Stimulated activated CD4-positive, alpha-beta T cell treated with anti-CD3 and anti-CD28 coated beads, Interleukin-1b, Interleukin-23, amount 100 ng/mL, for 4 hours (primary cell): ENCODE measurements at regions not wholly inside any gene's neighbourhood (a gene's known extent, or its start where the extent isn't known, plus 50 kb on each side); places are given as distances from the start of the nearest gene placed in this dataset.

Experiments used
- DNase-seq, 2 donors: peaks; one replicate each; pipeline ENCODE4 v3.0.0-alpha.2; 2020; ENCODE audit warnings: low read depth in 2 of 2

- DNase-seq: no peak
Measured at GRCh38 chr4:14552119-14552518, 450.2 kb upstream of the CPEB2 start.

DNA sequence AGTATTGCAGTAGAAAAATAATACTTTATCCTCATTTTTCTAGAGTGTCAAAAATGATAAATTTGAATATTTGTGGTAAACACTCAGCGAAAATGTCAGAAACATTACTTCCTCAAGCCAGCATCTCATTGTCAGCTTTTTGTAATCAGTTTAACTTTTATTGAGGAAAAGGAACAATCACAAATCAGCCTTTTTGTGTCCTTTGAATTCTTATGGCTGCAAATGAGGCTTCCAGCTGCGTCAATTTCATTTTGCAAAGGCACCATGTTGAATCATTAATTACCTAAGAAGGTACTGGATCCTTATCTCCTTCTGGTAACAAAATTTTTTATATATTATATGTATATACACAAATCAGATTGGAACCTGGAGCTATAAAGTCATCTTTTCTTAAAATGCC lies 442.6 kb upstream of the CPEB2 start:
- no peak for DNase-seq

GRCh38 chr4:14560577-14560976 lies 441.7 kb upstream of the CPEB2 start:
- DNase-seq: no peak

- DNase-seq: no peak
Measured at GRCh38 chr4:14562901-14563300, 439.4 kb upstream of the CPEB2 start.

- no peak for DNase-seq
Measured at GRCh38 chr4:14564281-14564680, 438.0 kb upstream of the CPEB2 start.

DNA sequence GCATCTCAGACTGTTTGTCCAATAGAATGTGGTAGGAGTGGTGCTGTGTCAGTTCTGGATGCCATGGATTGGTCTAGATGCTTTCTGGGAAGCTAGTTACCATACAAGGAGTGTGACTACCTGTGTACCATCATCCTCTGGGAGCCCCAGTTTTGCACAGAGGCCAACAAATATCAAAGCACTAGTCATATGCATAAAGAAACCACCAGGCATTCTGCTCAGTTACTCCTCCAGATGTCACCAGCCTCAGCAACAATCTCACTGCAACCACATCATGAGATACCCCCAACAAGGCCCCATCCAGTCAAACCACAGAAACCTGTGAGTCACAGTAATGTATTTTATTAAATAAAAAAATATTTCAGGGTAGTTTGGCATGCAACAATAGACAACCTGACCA lies 435.8 kb upstream of the CPEB2 start:
- no peak for DNase-seq

- DNase-seq: no peak
Measured at GRCh38 chr4:14568351-14568750, 433.9 kb upstream of the CPEB2 start.

- no peak for DNase-seq
Measured at GRCh38 chr4:14575289-14575688, 427.0 kb upstream of the CPEB2 start.

DNA sequence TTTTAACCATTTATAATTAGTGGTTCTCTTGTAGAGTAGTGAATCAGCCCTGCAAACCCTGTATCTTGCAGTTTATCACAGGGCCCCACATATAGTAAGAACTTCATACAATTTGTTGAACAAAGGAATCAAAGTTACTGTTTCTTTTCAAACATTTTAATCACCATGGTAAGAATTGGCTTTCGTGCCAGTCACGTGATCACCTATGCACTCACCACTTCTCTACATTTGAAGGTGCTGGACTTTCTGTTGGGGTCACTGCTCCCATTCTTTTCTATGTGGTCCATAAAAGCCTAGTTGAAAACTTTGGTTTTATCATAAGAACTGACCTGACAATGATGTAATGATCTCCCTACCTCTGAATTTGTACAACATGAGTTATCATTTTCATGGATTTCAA lies 426.4 kb upstream of the CPEB2 start:
- no peak for DNase-seq

- DNase-seq: no peak
Measured at GRCh38 chr4:14580061-14580460, 422.2 kb upstream of the CPEB2 start.

DNA sequence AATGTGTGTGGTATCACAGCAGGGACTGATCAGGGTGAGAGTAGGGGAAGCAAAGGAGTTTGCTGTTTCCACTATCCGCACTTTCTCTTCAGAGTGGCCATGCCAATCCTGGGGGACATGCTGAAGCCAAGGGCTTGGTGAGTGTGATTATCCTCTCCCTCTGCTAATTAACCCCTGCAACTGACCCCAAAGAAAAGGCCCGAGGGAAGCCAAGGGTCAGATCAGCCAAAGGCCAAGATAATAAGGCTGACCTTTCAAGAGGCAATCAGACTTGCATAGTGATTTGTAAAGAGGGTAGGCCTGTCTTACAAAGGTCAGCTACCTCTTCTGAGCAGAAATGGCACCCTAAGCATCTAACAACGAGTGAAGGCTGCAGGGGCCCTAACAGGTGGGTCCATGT lies 420.5 kb upstream of the CPEB2 start:
- no peak for DNase-seq

DNA sequence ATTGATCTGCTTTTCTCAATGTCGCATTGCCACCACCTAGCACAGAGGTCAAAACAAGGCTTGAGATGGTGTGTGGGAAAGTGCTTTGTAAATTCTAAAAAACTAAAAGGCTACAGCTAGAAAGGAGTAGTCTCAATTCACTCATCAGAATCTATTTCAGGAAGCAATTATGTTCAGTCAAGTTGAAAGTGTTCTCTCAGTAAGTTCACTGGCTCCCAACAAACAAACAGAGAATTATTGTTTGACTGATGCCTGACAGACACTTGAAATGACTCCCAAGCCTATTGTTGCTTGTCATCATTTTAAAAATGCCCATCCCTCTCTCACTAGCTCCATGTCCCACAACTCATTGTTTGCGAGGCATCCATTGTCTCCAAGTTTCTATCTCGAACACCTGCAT lies 419.6 kb upstream of the CPEB2 start:
- DNase-seq: no peak

- no peak for DNase-seq
Measured at GRCh38 chr4:14583331-14583730, 418.9 kb upstream of the CPEB2 start.

GRCh38 chr4:14583752-14584151 lies 418.5 kb upstream of the CPEB2 start:
- no peak for DNase-seq

DNA sequence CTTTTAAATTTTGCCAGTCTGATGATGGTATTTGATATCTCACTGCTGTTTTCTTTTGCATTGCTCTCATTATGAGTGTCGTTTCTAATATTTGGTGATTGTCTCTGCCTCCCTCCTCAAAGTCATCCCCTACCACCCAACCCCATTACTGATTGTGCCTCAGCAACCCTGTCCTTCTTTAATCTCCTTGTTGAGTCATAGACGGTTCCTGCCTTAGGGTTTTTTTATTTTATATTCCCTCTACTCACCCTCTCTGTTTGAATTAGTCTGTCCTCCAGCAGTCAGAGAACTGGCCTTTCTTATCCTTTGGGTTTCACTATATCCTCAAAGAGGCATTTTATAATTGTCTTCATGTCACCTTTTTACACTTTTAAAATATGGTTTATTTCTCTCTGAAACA lies 409.3 kb upstream of the CPEB2 start:
- no peak for DNase-seq

DNA sequence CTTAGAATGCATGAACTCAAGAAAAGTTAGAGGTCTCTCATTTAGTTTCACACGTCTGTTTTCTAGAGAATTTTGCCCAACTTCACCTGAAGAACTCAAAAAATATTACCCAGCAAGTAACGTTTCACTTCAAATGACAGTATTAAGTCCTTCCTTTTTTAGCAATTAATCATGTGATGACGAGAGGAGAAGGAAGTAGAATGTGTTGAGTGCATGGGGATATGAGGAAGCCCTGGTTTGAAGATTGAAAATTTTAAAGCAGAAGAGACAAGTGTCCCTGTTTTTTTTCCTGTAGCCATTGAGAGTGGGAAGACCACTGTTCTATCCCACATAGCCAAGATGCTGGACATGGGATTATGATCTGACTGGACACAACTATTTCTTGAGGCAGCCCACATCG lies 406.3 kb upstream of the CPEB2 start:
- DNase-seq: no peak

DNA sequence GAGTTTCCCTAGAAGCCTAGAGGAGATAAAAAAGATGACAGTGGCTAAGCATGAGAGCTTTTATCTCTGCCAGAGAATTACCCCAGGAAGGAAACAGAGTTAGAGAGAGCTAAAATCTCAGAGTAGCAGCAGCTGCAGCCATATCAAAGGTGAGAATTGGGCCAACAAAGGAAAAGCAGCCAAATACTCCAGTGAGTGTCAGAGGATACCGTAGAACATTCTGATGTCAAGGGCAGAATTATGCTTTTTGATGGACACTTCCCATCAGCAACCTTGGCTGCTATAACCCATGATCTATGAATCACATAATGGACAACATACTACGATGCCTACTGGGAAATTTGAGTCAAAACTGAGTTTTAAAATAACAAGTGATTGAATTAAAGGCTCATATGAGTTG lies 405.8 kb upstream of the CPEB2 start:
- DNase-seq: no peak

- no peak for DNase-seq
Measured at GRCh38 chr4:14596904-14597303, 405.4 kb upstream of the CPEB2 start.

- DNase-seq: no peak
Measured at GRCh38 chr4:14602206-14602605, 400.1 kb upstream of the CPEB2 start.

DNA sequence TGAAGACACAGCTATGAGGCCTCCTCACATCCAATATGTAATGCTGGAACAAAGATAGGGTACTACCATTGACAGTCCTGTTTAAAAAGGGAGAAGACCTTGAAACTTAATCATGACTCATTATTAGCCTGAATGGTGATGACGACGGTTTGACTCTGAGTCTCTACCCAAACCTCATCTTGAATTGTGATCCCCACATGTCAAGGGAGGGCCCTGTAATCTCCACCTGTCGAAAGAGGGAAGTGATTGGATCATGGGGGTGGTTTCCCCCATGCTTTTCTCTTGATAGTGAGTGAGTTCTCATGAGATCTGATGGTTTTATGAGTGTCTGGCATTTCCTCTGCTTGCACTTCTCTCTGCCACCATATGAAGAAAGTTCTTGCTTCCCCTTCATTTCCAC lies 395.3 kb upstream of the CPEB2 start:
- no peak for DNase-seq

DNA sequence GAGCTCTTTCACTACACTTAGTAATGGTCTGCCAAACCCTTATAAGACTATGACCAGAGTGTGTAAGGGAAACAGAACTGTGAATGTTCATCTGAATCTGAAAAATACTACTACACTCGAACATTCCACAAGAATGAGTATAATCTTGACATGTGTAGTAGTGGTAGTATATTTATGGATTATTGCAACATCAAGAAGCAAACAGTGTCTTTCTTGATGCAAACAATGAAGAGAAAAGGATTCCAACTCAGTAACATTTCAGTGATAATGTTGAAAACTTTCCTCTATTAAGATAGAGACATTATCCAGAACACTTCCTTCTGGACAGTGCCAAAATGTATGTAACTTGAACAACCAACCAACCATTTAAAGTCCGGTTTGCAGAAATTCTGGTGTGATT lies 394.7 kb upstream of the CPEB2 start:
- DNase-seq: no peak

DNA sequence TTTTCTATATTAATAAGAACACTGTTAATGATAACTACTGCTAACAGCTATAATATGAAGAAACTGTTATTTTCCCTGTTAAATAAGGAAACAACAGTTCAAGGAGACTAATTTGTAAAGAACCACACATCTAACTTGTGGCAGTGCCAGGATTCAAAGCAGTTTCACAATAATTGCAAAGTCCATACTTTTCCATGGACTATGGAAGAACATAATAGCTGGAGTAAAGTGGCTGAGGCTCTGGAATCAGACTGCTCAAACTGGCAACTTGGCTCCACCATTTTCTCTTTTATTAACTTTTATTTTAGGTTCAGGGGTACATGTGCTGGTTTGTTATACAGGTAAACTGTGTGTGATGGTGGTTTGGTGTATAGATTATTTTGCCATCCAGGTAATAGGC lies 393.7 kb upstream of the CPEB2 start:
- DNase-seq: no peak

GRCh38 chr4:14614840-14615239 lies 387.4 kb upstream of the CPEB2 start:
- DNase-seq: no peak

DNA sequence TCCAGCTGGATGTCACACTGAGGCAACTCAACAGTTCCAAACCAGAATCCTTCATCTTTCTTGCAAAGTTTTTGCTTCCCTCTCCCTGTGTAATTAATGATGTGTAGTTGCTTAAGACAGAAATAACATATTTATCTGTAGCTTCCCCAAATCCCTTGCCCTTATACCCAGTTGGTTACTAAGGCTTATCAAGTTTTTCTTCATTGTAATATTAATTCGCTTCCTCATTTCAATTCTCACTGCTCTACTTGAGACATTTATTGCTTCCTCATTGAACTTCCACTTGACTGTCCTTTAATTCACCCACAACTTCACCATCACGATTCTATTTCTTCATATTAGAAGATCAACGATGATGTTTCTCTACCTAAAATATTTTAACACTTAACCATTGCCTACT lies 386.6 kb upstream of the CPEB2 start:
- DNase-seq: no peak

- DNase-seq: no peak
Measured at GRCh38 chr4:14620567-14621141, 381.6 kb upstream of the CPEB2 start.
